DMS79 (cell line): ENCODE measurements at regions not wholly inside any gene's neighbourhood (a gene's known extent, or its start where the extent isn't known, plus 50 kb on each side); places are given as distances from the start of the nearest gene placed in this dataset.

Experiments
- DNase-seq: peaks from one replicate; lab custom pipeline; 2025; lab: John Stamatoyannopoulos, UW

GRCh38 chr18:65409261-65409660 lies 341.6 kb upstream of the CDH7 start:
- DNase-seq: no peak

GRCh38 chr18:65403534-65403933 lies 347.3 kb upstream of the CDH7 start:
- no peak for DNase-seq

- no peak for DNase-seq
Observed at GRCh38 chr18:65399091-65399490, 351.7 kb upstream of the CDH7 start.

- DNase-seq: no peak
Observed at GRCh38 chr18:65398347-65399075, 352.3 kb upstream of the CDH7 start.

DNA sequence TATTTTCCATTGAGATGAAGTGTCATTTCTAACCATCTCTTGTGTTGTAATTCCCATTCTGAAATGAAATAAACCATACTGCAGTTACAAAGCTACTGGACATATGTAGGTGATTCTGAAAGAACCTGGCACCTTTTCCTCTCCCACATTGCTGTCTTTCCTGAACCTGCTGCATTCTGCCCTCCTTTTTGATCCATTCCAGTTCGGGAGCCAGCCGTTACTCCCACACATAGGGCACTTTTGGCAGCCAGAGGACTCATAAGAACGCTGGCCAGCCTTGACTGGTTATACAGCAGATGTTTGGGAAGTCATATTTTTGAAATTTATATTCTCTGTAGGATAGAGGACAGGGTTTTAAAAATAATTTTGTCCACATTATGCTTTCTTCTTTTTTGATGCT lies 369.8 kb upstream of the CDH7 start:
- no peak for DNase-seq

DNA sequence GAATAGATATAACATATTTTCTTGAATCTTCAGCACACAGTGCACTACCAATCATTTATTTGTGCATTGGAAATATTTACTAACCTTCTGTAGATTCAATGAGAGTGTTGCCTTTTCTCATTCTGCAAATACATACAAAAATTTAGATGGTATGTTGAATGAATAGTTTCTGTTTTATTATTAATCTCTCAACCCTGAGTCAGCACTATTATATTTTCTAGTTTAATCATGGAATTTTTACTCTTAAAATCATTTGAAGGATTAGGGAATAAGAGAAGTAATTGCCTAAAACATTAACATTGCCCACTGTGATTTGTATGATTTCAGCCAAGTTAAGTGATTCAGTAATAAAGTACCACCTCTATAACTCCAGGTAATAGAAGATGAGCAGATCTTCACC lies 370.2 kb upstream of the CDH7 start:
- no peak for DNase-seq

DNA sequence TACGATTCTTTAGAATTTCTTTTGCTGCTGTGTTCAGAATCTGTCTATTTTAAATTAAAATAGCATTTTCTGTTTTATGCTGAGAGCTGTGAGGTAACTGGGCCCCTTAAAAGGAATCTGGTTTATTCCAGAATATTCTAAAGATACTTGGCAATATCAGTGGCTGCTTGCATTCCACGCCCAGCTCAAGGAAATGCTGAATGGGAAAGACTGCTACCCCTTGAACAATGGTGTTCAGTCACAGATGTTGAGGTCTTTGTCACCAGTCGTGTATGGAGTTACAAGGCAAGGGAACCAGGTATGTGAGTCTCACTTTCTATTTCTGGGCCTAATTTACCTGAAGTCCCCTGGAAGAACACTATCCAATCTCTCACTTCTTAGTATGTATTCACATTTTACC lies 377.9 kb upstream of the CDH7 start:
- no peak for DNase-seq

DNA sequence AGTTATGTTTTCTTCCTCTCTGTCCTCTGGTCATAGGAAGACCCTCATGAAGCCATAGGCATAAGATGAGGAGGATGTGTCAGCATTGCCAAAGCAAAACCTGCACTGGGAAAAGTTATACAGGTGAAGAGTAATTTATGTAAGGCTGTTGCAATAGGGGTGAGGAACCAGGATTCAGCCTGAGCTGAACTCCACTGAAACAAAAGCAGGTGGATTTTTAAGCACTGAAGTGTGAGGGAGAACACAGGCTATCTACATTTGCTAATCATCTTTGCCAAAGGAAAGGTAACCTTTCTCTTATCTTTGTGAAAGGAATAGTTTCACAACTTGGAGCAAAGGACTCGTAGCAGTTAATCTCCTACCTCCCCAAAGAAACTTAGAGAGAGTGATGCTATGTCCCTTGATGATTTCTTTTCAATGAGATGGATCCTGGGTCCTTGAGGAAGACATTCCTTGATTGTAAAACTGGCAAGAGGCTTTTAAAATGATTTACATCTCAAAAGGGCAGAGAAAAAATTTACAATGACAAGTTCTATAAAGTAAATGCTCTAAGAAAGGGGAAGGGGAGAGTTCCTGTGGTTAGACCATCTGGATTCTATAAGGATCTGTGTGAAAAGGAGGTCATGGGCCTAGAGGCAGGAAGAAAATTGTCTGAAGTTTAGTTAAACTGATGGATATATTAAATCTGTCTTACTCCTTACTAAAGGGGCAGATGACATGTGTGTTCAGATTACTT lies 385.4 kb upstream of the CDH7 start:
- DNase-seq: no peak

DNA sequence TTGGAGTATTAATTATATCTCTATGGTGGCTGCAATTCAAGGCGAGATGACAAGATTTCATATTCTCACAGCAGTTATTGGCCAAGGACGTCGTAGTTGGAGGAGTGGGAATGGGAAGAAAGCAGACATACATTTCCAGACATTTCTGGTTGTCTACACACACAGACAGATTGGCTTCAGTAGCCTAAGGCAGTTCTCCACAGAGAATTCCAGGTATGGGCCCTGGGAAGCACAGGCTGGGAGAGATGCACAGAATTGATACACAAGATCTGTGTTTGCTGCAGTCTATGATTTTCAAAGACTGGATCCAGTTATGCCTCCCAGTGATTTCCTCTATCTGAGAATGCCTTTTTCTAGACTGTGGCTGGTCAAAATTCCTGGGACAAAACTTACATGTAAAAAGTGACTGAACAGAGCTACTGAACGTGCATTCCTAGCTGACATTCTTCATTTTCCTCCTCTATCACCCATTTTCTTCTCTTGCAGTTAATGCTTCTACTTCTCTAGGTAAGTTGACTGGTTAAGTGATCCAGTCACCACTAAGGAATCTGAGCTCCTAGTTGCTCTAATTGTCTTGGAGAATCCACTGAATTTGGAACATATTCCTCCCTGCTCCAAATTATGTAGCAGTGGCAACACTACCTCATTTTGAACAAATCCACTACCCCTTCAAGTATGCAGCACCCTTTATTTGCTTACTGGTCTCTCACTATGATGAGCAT lies 386.7 kb upstream of the CDH7 start:
- DNase-seq: no peak

GRCh38 chr18:65363011-65363410 lies 387.8 kb upstream of the CDH7 start:
- DNase-seq: no peak

GRCh38 chr18:65359479-65359878 lies 391.3 kb upstream of the CDH7 start:
- no peak for DNase-seq

DNA sequence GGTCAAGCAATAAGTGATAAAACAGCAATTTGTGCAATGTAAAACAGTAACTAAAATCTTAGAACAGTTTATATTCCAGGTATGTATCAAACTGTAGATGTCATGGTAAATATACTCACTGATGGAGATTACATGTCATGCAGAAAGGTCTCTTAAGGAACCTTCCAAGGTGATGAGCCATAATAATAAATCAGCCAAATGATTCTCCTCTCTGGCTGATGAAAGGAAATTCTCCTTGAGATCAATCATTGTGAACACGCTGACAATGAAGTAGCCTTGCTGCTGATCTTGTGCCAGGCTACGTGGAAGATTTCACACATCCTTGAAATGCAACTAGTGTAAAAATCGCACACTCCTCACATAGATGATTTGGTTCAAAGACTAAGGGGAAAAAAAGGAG lies 392.5 kb upstream of the CDH7 start:
- no peak for DNase-seq

- no peak for DNase-seq
Observed at GRCh38 chr18:65352186-65352585, 398.6 kb upstream of the CDH7 start.

DNA sequence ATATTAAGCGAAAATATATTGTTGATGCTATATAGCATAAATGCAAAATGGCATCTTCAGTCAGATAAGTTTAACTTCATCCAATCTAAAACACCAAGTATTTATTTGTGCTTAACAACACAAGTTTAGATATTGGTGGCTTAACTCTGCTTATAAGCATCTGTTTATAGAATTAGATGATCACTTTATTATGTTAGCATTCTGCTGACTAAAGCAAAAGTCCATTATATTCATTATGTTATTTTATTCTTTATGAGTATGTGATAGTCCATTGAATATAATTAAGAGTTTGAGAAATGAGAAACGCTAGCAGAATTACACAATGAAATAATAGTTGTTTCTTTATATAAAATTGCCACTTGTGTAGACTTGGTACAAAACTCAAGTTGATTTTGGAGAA lies 401.2 kb upstream of the CDH7 start:
- no peak for DNase-seq

DNA sequence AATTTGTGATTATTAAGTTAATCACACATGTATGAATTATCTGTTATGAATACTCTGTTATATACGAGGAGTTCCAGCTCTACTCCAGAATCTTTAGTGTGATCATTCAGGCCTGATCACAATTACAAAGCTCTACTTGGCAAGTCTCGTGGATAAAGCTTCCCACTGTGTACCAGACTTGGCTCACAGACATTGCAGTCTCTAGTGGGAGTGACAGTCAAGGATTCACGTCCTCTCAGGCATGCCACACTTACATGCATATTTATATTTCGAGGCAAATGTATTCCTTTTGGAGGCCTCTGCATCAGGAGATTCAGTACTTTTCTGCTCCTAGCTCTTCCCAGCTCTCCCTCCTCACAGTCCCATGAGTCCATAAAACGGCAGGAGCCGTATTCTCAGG lies 403.4 kb upstream of the CDH7 start:
- DNase-seq: no peak

DNA sequence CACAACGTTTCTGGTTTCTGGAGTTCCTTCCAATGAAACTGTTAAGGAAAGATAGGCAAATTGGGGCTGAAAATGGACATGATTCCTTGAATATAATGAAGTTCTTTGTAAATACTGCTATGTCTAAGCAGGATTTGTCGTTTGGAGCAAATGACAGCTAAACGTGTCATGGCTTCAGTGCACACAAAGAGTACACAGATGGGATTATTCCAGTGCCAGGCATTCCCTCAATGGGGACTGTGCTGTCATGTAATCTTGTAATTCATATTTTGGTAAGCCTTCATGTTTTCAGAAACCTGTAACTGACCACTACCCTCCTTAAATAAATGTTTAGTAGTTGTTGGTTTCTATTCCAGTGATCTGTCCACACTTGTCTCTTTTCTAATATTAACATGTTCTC lies 404.7 kb upstream of the CDH7 start:
- DNase-seq: no peak

- no peak for DNase-seq
Observed at GRCh38 chr18:65343571-65343970, 407.2 kb upstream of the CDH7 start.

DNA sequence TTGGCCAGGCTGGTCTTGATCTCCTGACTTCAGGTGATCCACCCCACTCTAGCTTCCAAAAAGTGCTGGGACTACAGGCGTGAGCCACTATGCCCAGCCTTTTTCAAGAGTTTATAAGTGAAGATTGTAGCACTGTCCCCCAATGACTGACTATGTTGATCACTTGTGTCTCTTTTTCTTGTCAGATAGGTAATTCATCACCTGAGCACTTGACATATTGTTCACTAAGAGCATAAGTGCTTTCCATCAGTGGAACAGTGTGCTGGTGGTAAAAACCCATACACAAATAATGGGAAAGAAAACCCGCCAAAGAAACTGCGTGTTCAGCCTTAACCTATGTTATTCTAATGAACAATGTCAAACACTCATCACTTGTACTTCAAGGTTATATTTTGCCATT lies 414.4 kb upstream of the CDH7 start:
- no peak for DNase-seq

DNA sequence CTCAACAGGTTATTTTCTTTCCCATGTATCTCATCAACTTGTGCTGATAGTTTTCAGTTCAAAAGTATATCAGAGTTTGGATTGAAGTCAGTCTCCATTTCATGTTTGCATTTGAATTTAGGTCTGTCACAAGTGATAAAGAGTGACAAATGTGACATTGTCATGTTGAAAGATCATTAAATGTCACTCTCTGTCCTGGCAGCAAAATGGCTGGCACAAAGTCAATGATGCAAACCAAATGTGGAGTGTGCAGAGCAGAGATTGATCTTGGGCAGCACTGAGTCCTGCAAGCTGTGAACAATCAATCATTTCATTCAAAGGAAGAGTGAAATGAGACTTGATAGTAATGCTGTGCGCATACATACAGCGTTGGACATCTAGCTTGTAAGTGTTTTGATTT lies 421.8 kb upstream of the CDH7 start:
- DNase-seq: no peak

GRCh38 chr18:65326805-65327204 lies 424.0 kb upstream of the CDH7 start:
- no peak for DNase-seq

GRCh38 chr18:65322895-65323294 lies 427.9 kb upstream of the CDH7 start:
- DNase-seq: no peak

GRCh38 chr18:65298422-65298821 lies 452.4 kb upstream of the CDH7 start:
- DNase-seq: no peak

- DNase-seq: no peak
Observed at GRCh38 chr18:65288908-65289307, 461.9 kb upstream of the CDH7 start.
